ENCODE measurements at regions not wholly inside any gene's neighbourhood (a gene's known extent, or its start where the extent isn't known, plus 50 kb on each side); places are given as distances from the start of the nearest gene placed in this dataset.

DNA sequence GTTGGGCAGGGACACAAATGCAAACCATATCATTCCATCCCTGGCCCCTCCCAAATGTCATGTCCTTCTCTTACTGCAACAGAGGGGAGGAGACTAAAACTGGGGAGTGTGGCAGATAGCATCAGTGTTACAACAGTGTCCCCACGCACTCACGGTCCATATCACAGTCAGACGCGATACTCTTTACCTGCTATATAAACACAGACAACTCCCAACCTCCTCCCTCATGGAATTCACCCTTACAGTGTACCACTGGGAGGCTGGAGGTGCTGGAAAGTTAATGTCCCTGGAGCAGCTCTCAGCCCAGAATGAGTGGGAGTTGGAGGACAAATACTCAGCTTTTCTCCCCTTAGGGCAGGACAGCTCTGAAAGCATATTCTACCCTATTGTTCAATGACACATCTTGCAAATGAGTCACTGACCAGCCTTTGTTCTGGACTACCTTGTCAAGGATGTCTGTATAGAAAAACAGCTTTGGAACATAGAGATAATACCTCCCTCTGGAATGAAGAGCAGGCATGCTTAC is 445.9 kb downstream of the SETD4 start:
- TF ChIP-seq CTCF (IDR thresholded peaks at IDR 0.05; ENCODE audit: insufficient read depth, low read length) (no peak), GABPA (IDR thresholded peaks at IDR 0.05; ENCODE audit: low read depth) (no peak), POLR2AphosphoS5 (IDR thresholded peaks at IDR 0.05; ENCODE audit: low read depth) (no peak), REST (IDR thresholded peaks at IDR 0.05; ENCODE audit: insufficient replicate concordance, low read depth) (no peak), SPI1 (IDR thresholded peaks at IDR 0.05; ENCODE audit: borderline replicate concordance, low read depth) (no peak)

Data from HL-60 (cell line).